ENCODE measurements at regions not wholly inside any gene's neighbourhood (a gene's known extent, or its start where the extent isn't known, plus 50 kb on each side); places are given as distances from the start of the nearest gene placed in this dataset.
"Not testable (repeated sequence)": the region's sequence is repeated elsewhere in the genome, so short reads cannot be mapped to it uniquely, and the experiment has no call there.

DNA sequence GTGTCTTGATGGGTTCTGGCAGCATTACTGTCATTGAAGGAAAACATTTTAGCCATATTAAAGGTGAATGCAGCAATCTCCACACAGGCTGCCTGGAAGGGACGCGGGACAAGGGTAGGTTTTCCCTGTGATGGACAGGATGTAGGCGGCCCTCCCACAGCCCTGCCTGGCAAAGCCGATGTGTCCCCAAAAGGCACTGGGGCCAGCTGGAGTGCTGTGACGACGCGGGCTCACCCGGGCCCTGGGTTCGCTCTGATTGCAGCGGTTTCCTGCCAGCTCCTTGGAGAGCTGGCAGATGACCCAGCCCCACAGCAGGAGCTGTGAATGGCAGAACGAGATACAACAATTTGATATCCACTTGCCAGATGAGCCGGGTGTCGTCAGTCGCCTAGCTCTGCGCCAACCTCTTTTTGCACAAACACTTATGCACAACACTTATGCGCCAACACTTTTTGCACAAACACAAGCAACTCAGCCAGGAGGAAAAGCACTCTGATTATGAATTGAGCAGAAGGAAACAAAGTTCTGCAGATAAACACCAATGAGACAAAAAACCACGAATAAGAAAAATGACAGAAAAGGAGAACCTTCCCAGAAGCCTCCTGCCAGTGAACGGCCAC is 207.5 kb downstream of the ADRA2C start:
- TF ChIP-seq POLR2A (IDR thresholded peaks at IDR 0.05; ENCODE audit: low read length); GATA1 (IDR thresholded peaks at IDR 0.05; ENCODE audit: low read depth, low read length): not testable (repeated sequence)

All from erythroblast (primary cell).